Natural killer cell (primary cell): ENCODE measurements at regions not wholly inside any gene's neighbourhood (a gene's known extent, or its start where the extent isn't known, plus 50 kb on each side); places are given as distances from the start of the nearest gene placed in this dataset.

Source experiments
- ATAC-seq, 3 donors: fragments of 150-1000 bp in 2 of 3; fragments of 200-7000 bp in 1 of 3; cut with Tn5 transposase; 1 replicate in 1 of 3; 2 replicates in 2 of 3; pipeline ENCODE4 v1.10.0; 2021; ENCODE audit warnings: mild to moderate bottlenecking in 2 of 3, moderate library complexity in 2 of 3
- DNase-seq, 2 donors: peaks; one replicate each; pipeline versions ENCODE4 v3.0.0 to v3.0.0-alpha.2; 2013 to 2021; ENCODE audit warnings: mixed read lengths in 1 of 2
- H3K27ac ChIP-seq: one replicate; pipeline ENCODE4 v1.5.1; 2013; ENCODE audit warnings: mild to moderate bottlenecking, low read length
- H3K27me3 ChIP-seq: one replicate; pipeline ENCODE4 v1.6.1; 2013; ENCODE audit warnings: low read length; ENCODE audit not compliant: control insufficient read depth, insufficient read depth
- H3K36me3 ChIP-seq: one replicate; pipeline ENCODE4 v1.6.1; 2013; ENCODE audit warnings: low read length; ENCODE audit not compliant: control insufficient read depth, insufficient read depth
- H3K4me1 ChIP-seq: one replicate; pipeline ENCODE4 v1.6.1; 2013; ENCODE audit warnings: low read length; ENCODE audit not compliant: control insufficient read depth, insufficient read depth
- H3K4me3 ChIP-seq: one replicate; pipeline ENCODE4 v1.5.1; 2013; ENCODE audit warnings: low read length
- H3K9me3 ChIP-seq: one replicate; pipeline ENCODE4 v1.6.1; 2013; ENCODE audit warnings: low read length; ENCODE audit not compliant: control insufficient read depth, insufficient read depth
- H3K27ac Mint-ChIP-seq, 2 donors: one replicate each; pipeline ENCODE4 v1.8.0; 2022; ENCODE audit warnings: mild to moderate bottlenecking in 2 of 2, mixed read lengths in 2 of 2, moderate library complexity in 1 of 2
- H3K27me3 Mint-ChIP-seq, 2 donors: one replicate each; pipeline ENCODE4 v1.8.0; 2022; ENCODE audit warnings: low read depth in 2 of 2, mixed read lengths in 2 of 2
- H3K36me3 Mint-ChIP-seq: one replicate; pipeline ENCODE4 v1.8.0; 2022; ENCODE audit warnings: mixed read lengths
- H3K4me1 Mint-ChIP-seq, 2 donors: one replicate each; pipeline ENCODE4 v1.8.0; 2022; ENCODE audit warnings: mixed read lengths in 2 of 2
- H3K4me3 Mint-ChIP-seq: one replicate; pipeline ENCODE4 v1.8.0; 2022; ENCODE audit warnings: mild to moderate bottlenecking, moderate library complexity, mixed read lengths
- H3K9me3 Mint-ChIP-seq, 2 donors: one replicate each; pipeline ENCODE4 v1.8.0; 2022; ENCODE audit warnings: mixed read lengths in 2 of 2
- CTCF ChIP-seq: fragments of 200-600 bp; IDR thresholded peaks from one replicate; pipeline ENCODE4 v1.8.0; 2022; ENCODE audit warnings: antibody characterized with exemption
- WGBS: methylation state at CpG from one replicate; pipeline ENCODE4 v1.1.7; 2013; ENCODE audit warnings: missing lambda C conversion rate; ENCODE audit not compliant: insufficient coverage; 5-methylcytosine and 5-hydroxymethylcytosine counted together
- intact Hi-C: fragments of 100-400 bp; cut with micrococcal nuclease; formaldehyde crosslinking; loops from one replicate; pipeline ENCODE4 v1.14.2; 2022

GRCh38 chr11:134556186-134556585 is 144.1 kb upstream of the B3GAT1 start:
- Histone ChIP-seq H3K4me3 (no peak overlapping the region), H3K27ac (no peak overlapping the region), H3K27me3 (no peaks in the 10 kb centered on the region), H3K9me3 (no peaks in the 10 kb centered on the region), H3K36me3 (no peaks in the 10 kb centered on the region), H3K4me1 (peaks cover 10% of the 10 kb centered on the region)
- Mint-ChIP-seq H3K4me3 (no peak overlapping the region), H3K27me3 (peaks cover 13 to 31% of the 10 kb centered on the region in 2 donors), H3K9me3 (no peaks in the 10 kb centered on the region), H3K4me1 (peaks cover 0 to 15% of the 10 kb centered on the region in 2 donors), H3K27ac (no peak overlapping the region), H3K36me3 (no peaks in the 10 kb centered on the region)
- intact Hi-C loops: no loop called here
- ATAC-seq (no peak), DNase-seq (no peak)
- WGBS: 99% methylated on average over 4 of the region's 4 CpGs
- TF ChIP-seq CTCF: no peak

- H3K9me3 Mint-ChIP-seq: no peaks in the 10 kb centered on the region
- peaks cover 0 to 14% of the 10 kb centered on the region in 2 donors for H3K4me1 Mint-ChIP-seq
- Histone ChIP-seq H3K36me3 (no peaks in the 10 kb centered on the region), H3K4me3 (no peak overlapping the region), H3K27me3 (no peaks in the 10 kb centered on the region), H3K27ac (no peak overlapping the region), H3K4me1 (peaks cover 7% of the 10 kb centered on the region), H3K9me3 (no peaks in the 10 kb centered on the region)
- TF ChIP-seq CTCF: no peak
- no peak overlapping the region for H3K27ac Mint-ChIP-seq
- no peak overlapping the region for H3K4me3 Mint-ChIP-seq
- no peak for DNase-seq
- 85% methylated on average over 7 of the region's 7 CpGs for WGBS
- intact Hi-C loops: no loop called here
- H3K27me3 Mint-ChIP-seq: peaks cover 17 to 37% of the 10 kb centered on the region in 2 donors
- no peak for ATAC-seq
- H3K36me3 Mint-ChIP-seq: no peaks in the 10 kb centered on the region
These were observed 143.5 kb upstream of the B3GAT1 start for GRCh38 chr11:134555510-134555909.

- no peak overlapping the region for H3K27ac Mint-ChIP-seq
These were observed 142.8 kb upstream of the B3GAT1 start for GRCh38 chr11:134554861-134555260.

More at GRCh38 chr11:134554861-134555260, 142.8 kb upstream of the B3GAT1 start:
- DNase-seq (no peak), ATAC-seq (no peak)
- H3K4me3 ChIP-seq: no peak overlapping the region
- intact Hi-C loops: no loop called here
- no peaks in the 10 kb centered on the region for H3K36me3 ChIP-seq
- H3K27ac ChIP-seq: no peak overlapping the region
- H3K4me3 Mint-ChIP-seq: no peak overlapping the region
- peaks cover 20 to 41% of the 10 kb centered on the region in 2 donors for H3K27me3 Mint-ChIP-seq
- H3K9me3 ChIP-seq: no peaks in the 10 kb centered on the region
- TF ChIP-seq CTCF: no peak
- H3K36me3 Mint-ChIP-seq: no peaks in the 10 kb centered on the region
- peaks cover 0 to 7% of the 10 kb centered on the region in 2 donors for H3K4me1 Mint-ChIP-seq
- 73% methylated on average over 2 of the region's 3 CpGs for WGBS
- no peaks in the 10 kb centered on the region for H3K27me3 ChIP-seq
- peaks cover 3% of the 10 kb centered on the region for H3K4me1 ChIP-seq
- peaks cover 0 to 2% of the 10 kb centered on the region in 2 donors for H3K9me3 Mint-ChIP-seq
